ENCODE measurements at regions not wholly inside any gene's neighbourhood (a gene's known extent, or its start where the extent isn't known, plus 50 kb on each side); places are given as distances from the start of the nearest gene placed in this dataset.

GRCh38 chr22:26853495-26853894 lies 196.1 kb downstream of the MIAT start:
- TF ChIP-seq RARB (CRISPR knock-in tag; IDR thresholded peaks at IDR 0.05): no peak
- no peak for TF ChIP-seq ARNTL (CRISPR knock-in tag; IDR thresholded peaks at IDR 0.05; ENCODE audit: borderline replicate concordance, low read depth)
- TF ChIP-seq ZFP3 (CRISPR knock-in tag; IDR thresholded peaks at IDR 0.05): no peak
- no peak for TF ChIP-seq SNAI2 (CRISPR knock-in tag; IDR thresholded peaks at IDR 0.05)
- no peak for TF ChIP-seq ZC3H10 (CRISPR knock-in tag; IDR thresholded peaks at IDR 0.05)
- no peak for TF ChIP-seq ZNF8 (CRISPR knock-in tag; IDR thresholded peaks at IDR 0.05)
- TF ChIP-seq ZNF70 (CRISPR knock-in tag; IDR thresholded peaks at IDR 0.05): no peak
- TF ChIP-seq PATZ1 (CRISPR knock-in tag; IDR thresholded peaks at IDR 0.05; ENCODE audit: borderline replicate concordance): no peak
